ENCODE measurements at regions not wholly inside any gene's neighbourhood (a gene's known extent, or its start where the extent isn't known, plus 50 kb on each side); places are given as distances from the start of the nearest gene placed in this dataset.
"Not testable (repeated sequence)": the region's sequence is repeated elsewhere in the genome, so short reads cannot be mapped to it uniquely, and the experiment has no call there.

- Histone ChIP-seq H3K4me3 (ENCODE audit: low read length) (no peak overlapping the region), H3K27ac (ENCODE audit: low read length) (no peak overlapping the region), H2AFZ (ENCODE audit: low read depth, low read length) (no peak overlapping the region), H3K27me3 (ENCODE audit: low read depth, low read length) (no peaks in the 10 kb centered on the region), H3K36me3 (replicated peaks; ENCODE audit: low read depth, low read length) (no peaks in the 10 kb centered on the region), H3K9ac (ENCODE audit: low read length) (no peak overlapping the region), H3K4me2 (ENCODE audit: low read length) (no peak overlapping the region), H3K9me3 (ENCODE audit: insufficient read depth, low read length) (no peaks in the 10 kb centered on the region), H3K4me1 (ENCODE audit: low read length) (peaks cover 11% of the 10 kb centered on the region), H3K79me2 (ENCODE audit: low read length) (no peaks in the 10 kb centered on the region), H4K20me1 (ENCODE audit: insufficient read depth, low read length) (no peaks in the 10 kb centered on the region)
- TF ChIP-seq, protein P1, sequence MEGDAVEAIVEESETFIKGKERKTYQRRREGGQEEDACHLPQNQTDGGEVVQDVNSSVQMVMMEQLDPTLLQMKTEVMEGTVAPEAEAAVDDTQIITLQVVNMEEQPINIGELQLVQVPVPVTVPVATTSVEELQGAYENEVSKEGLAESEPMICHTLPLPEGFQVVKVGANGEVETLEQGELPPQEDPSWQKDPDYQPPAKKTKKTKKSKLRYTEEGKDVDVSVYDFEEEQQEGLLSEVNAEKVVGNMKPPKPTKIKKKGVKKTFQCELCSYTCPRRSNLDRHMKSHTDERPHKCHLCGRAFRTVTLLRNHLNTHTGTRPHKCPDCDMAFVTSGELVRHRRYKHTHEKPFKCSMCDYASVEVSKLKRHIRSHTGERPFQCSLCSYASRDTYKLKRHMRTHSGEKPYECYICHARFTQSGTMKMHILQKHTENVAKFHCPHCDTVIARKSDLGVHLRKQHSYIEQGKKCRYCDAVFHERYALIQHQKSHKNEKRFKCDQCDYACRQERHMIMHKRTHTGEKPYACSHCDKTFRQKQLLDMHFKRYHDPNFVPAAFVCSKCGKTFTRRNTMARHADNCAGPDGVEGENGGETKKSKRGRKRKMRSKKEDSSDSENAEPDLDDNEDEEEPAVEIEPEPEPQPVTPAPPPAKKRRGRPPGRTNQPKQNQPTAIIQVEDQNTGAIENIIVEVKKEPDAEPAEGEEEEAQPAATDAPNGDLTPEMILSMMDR (IDR thresholded peaks at IDR 0.05; ENCODE audit: low read depth, low read length): no peak
Measured at GRCh38 chr5:106258591-106259125, 1412.1 kb downstream of the EFNA5 start.

DNA sequence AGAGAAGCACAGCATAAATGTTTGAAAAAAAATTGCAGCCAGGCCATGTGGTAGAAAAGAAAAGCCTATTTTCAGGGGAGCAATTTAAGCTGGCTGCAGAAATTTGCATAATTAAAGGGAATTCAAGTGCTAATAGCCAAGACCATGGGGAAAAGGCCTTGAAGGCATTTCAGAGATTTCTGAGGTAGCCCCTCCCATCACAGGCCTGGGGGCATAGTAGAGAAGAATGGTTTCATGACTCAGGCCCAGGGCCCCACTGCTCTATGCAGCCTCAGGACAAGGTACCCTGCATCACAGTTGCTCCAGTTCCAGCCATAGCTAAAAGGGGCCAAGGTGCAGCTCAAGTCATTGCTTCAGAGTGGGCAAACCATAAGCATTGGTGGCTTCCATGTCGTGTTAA is 1416.0 kb downstream of the EFNA5 start:
- Histone ChIP-seq H3K4me3 (ENCODE audit: low read length) (no peak overlapping the region), H2AFZ (ENCODE audit: low read depth, low read length) (no peak overlapping the region), H4K20me1 (ENCODE audit: insufficient read depth, low read length) (no peaks in the 10 kb centered on the region), H3K36me3 (replicated peaks; ENCODE audit: low read depth, low read length) (no peaks in the 10 kb centered on the region), H3K9ac (ENCODE audit: low read length) (no peak overlapping the region), H3K27me3 (ENCODE audit: low read depth, low read length) (no peaks in the 10 kb centered on the region), H3K4me2 (ENCODE audit: low read length) (no peak overlapping the region), H3K9me3 (ENCODE audit: insufficient read depth, low read length) (no peaks in the 10 kb centered on the region), H3K4me1 (ENCODE audit: low read length) (no peaks in the 10 kb centered on the region), H3K79me2 (ENCODE audit: low read length) (no peaks in the 10 kb centered on the region), H3K27ac (ENCODE audit: low read length) (no peak overlapping the region)
- TF ChIP-seq, protein P1 (IDR thresholded peaks at IDR 0.05; ENCODE audit: low read depth, low read length): no peak
- TF ChIP-seq EZH2phosphoT487 (IDR thresholded peaks at IDR 0.05; ENCODE audit: low read depth): no peak

- H3K9me3 ChIP-seq (ENCODE audit: insufficient read depth, low read length); H4K20me1 ChIP-seq (ENCODE audit: insufficient read depth, low read length); H3K4me1 ChIP-seq (ENCODE audit: low read length); H3K36me3 ChIP-seq (replicated peaks; ENCODE audit: low read depth, low read length); H2AFZ ChIP-seq (ENCODE audit: low read depth, low read length); H3K4me2 ChIP-seq (ENCODE audit: low read length); H3K79me2 ChIP-seq (ENCODE audit: low read length); H3K27ac ChIP-seq (ENCODE audit: low read length); H3K9ac ChIP-seq (ENCODE audit: low read length); H3K4me3 ChIP-seq (ENCODE audit: low read length); H3K27me3 ChIP-seq (ENCODE audit: low read depth, low read length): not testable (repeated sequence)
Measured at GRCh38 chr5:106246044-106246745, 1424.5 kb downstream of the EFNA5 start.

- Histone ChIP-seq H3K79me2 (ENCODE audit: low read length) (no peaks in the 10 kb centered on the region), H3K27me3 (ENCODE audit: low read depth, low read length) (no peaks in the 10 kb centered on the region), H3K9me3 (ENCODE audit: insufficient read depth, low read length) (no peaks in the 10 kb centered on the region), H3K4me3 (ENCODE audit: low read length) (no peak overlapping the region), H3K9ac (ENCODE audit: low read length) (no peak overlapping the region), H4K20me1 (ENCODE audit: insufficient read depth, low read length) (no peaks in the 10 kb centered on the region), H3K27ac (ENCODE audit: low read length) (no peak overlapping the region), H2AFZ (ENCODE audit: low read depth, low read length) (no peak overlapping the region), H3K4me1 (ENCODE audit: low read length) (0 out of 2 replicates have a peak, but pooled peaks cover 2% of the 10 kb centered on the region), H3K36me3 (replicated peaks; ENCODE audit: low read depth, low read length) (no peaks in the 10 kb centered on the region), H3K4me2 (ENCODE audit: low read length) (no peak overlapping the region)
- TF ChIP-seq, protein P1 (IDR thresholded peaks at IDR 0.05; ENCODE audit: low read depth, low read length): no peak
- TF ChIP-seq EZH2phosphoT487 (IDR thresholded peaks at IDR 0.05; ENCODE audit: low read depth): no peak
Measured at GRCh38 chr5:106241409-106241808, 1429.3 kb downstream of the EFNA5 start.
